ENCODE measurements at regions not wholly inside any gene's neighbourhood (a gene's known extent, or its start where the extent isn't known, plus 50 kb on each side); places are given as distances from the start of the nearest gene placed in this dataset.

DNA sequence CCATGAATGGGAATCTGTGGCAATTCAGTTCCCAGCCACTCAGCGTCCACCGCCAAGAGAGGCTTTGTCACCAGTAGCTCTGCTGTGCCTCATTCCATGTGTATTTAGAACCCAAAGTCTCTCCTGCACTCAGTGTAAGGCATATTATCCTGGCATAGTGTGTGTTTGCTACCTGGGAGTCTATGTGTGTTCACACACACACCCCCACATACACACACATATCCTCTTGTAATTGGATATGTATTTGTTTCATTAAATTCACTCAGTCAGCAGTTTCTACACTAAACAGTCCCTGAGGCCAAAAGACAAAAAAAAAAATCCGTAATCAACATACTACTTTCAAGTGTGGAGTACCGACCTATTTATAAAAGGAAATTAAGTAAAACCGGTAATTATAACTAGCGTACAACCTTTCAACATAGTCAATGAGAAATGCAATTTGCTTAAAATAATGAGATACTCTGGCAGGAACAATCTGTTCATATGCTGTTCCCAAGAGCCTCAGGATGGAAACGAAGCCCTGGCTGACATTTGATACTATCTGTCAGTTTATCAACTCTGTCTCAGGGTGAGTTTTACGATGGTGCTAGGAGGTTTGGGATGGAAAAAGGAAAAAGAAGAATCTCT, 425.8 kb upstream of the CELF2 start:
- TF ChIP-seq, protein P1, sequence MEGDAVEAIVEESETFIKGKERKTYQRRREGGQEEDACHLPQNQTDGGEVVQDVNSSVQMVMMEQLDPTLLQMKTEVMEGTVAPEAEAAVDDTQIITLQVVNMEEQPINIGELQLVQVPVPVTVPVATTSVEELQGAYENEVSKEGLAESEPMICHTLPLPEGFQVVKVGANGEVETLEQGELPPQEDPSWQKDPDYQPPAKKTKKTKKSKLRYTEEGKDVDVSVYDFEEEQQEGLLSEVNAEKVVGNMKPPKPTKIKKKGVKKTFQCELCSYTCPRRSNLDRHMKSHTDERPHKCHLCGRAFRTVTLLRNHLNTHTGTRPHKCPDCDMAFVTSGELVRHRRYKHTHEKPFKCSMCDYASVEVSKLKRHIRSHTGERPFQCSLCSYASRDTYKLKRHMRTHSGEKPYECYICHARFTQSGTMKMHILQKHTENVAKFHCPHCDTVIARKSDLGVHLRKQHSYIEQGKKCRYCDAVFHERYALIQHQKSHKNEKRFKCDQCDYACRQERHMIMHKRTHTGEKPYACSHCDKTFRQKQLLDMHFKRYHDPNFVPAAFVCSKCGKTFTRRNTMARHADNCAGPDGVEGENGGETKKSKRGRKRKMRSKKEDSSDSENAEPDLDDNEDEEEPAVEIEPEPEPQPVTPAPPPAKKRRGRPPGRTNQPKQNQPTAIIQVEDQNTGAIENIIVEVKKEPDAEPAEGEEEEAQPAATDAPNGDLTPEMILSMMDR (IDR thresholded peaks at IDR 0.05; ENCODE audit: insufficient read depth, low read length, poor library complexity, severe bottlenecking), result no peak
- no peak for TF ChIP-seq EZH2phosphoT487 (conservative IDR thresholded peaks at IDR 0.05; ENCODE audit: low read length)
